Transverse colon (tissue), 3 donors: ENCODE measurements at regions not wholly inside any gene's neighbourhood (a gene's known extent, or its start where the extent isn't known, plus 50 kb on each side); places are given as distances from the start of the nearest gene placed in this dataset.

Experiments used
- CTCF ChIP-seq, 5 experiments: fragments of 200-600 bp in 3 of 5; fragments of 450-650 bp in 2 of 5; sonication (generic) in 3 of 5; IDR thresholded peaks; 1 replicate in 2 of 5; 2 replicates in 3 of 5; pipeline ENCODE4 v1.5.1; 2016 to 2017; ENCODE audit warnings: antibody characterized with exemption in 5 of 5, inconsistent platforms in 3 of 5, mild to moderate bottlenecking in 2 of 5, moderate library complexity in 1 of 5
- POLR2A ChIP-seq: fragments of 450-650 bp; IDR thresholded peaks from one replicate; pipeline ENCODE4 v1.6.1; 2016; ENCODE audit warnings: antibody characterized with exemption, mild to moderate bottlenecking, moderate library complexity

GRCh38 chr3:18556503-18557135 is 131.5 kb upstream of the SATB1 start:
- TF ChIP-seq CTCF (IDR thresholded peaks at IDR 0.05) (no peak), POLR2A (no peak)
